Activated T-helper 2 cell treated with anti-CD3 and anti-CD28 coated beads, Interferon-gamma antibody, Interleukin-2, Interleukin-4, amounts not matched to agents 10 μg/mL and 5 μg/mL and 100 μg/mL, durations not matched to agents 14 hours and 24 hours and 36 hours (primary cell): ENCODE measurements at regions not wholly inside any gene's neighbourhood (a gene's known extent, or its start where the extent isn't known, plus 50 kb on each side); places are given as distances from the start of the nearest gene placed in this dataset.
"Not testable (repeated sequence)": the region's sequence is repeated elsewhere in the genome, so short reads cannot be mapped to it uniquely, and the experiment has no call there.

Experiments
- DNase-seq: peaks from one replicate; pipeline ENCODE4 v3.0.0; 2021; ENCODE audit warnings: low spot score
- H3K27ac Mint-ChIP-seq: one replicate; pipeline ENCODE4 v1.8.0; 2021; ENCODE audit warnings: mixed read lengths
- H3K27me3 Mint-ChIP-seq: one replicate; pipeline ENCODE4 v1.8.0; 2021; ENCODE audit warnings: low read depth, mixed read lengths
- H3K36me3 Mint-ChIP-seq: one replicate; pipeline ENCODE4 v1.8.0; 2021; ENCODE audit warnings: low read depth, mixed read lengths
- H3K4me1 Mint-ChIP-seq: one replicate; pipeline ENCODE4 v1.8.0; 2021; ENCODE audit warnings: low read depth, mixed read lengths
- H3K4me3 Mint-ChIP-seq: one replicate; pipeline ENCODE4 v1.8.0; 2021; ENCODE audit warnings: low read depth, mild to moderate bottlenecking, moderate library complexity, mixed read lengths
- H3K9me3 Mint-ChIP-seq: one replicate; pipeline ENCODE4 v1.8.0; 2021; ENCODE audit warnings: mixed read lengths
- intact Hi-C: fragments of 100-400 bp; cut with micrococcal nuclease; formaldehyde crosslinking; loops from one replicate; pipeline ENCODE4 v1.15.1; 2023

- intact Hi-C loops = no loop called here
- H3K27me3 Mint-ChIP-seq = no peaks in the 10 kb centered on the region
- peaks cover 75% of the 10 kb centered on the region for H3K9me3 Mint-ChIP-seq
- H3K36me3 Mint-ChIP-seq = no peaks in the 10 kb centered on the region
- H3K4me3 Mint-ChIP-seq = no peak overlapping the region
- DNase-seq = no peak
- H3K27ac Mint-ChIP-seq = no peak overlapping the region
- H3K4me1 Mint-ChIP-seq = no peaks in the 10 kb centered on the region
Measured at GRCh38 chr21:18810136-18810535, 406.6 kb upstream of the TMPRSS15 start.

GRCh38 chr21:18812308-18812707 lies 408.7 kb upstream of the TMPRSS15 start:
- H3K9me3 Mint-ChIP-seq = peaks cover 71% of the 10 kb centered on the region
- intact Hi-C loops = no loop called here
- no peak overlapping the region for H3K4me3 Mint-ChIP-seq

GRCh38 chr21:18819507-18819906 lies 415.9 kb upstream of the TMPRSS15 start:
- no peaks in the 10 kb centered on the region for H3K36me3 Mint-ChIP-seq
- no peak overlapping the region for H3K4me3 Mint-ChIP-seq
- H3K27ac Mint-ChIP-seq = no peak overlapping the region
- intact Hi-C loops = no loop called here
- H3K9me3 Mint-ChIP-seq = peaks cover 59% of the 10 kb centered on the region
- DNase-seq = no peak
- no peaks in the 10 kb centered on the region for H3K27me3 Mint-ChIP-seq
- no peaks in the 10 kb centered on the region for H3K4me1 Mint-ChIP-seq

More at GRCh38 chr21:18812308-18812707, 408.7 kb upstream of the TMPRSS15 start:
- no peaks in the 10 kb centered on the region for H3K36me3 Mint-ChIP-seq
- H3K27me3 Mint-ChIP-seq = no peaks in the 10 kb centered on the region
- no peaks in the 10 kb centered on the region for H3K4me1 Mint-ChIP-seq
- H3K27ac Mint-ChIP-seq = no peak overlapping the region
- no peak for DNase-seq

- Mint-ChIP-seq H3K4me3 (no peak overlapping the region), H3K27ac (no peak overlapping the region), H3K36me3 (no peaks in the 10 kb centered on the region), H3K4me1 (no peaks in the 10 kb centered on the region), H3K27me3 (no peaks in the 10 kb centered on the region), H3K9me3 (peaks cover 64% of the 10 kb centered on the region)
- DNase-seq = no peak
- intact Hi-C loops = no loop called here
Measured at GRCh38 chr21:18826562-18826961, 423.0 kb upstream of the TMPRSS15 start.

GRCh38 chr21:18831942-18832676 lies 428.5 kb upstream of the TMPRSS15 start:
- Mint-ChIP-seq H3K4me1 (no peaks in the 10 kb centered on the region), H3K27me3 (no peaks in the 10 kb centered on the region), H3K9me3 (peaks cover 48% of the 10 kb centered on the region), H3K27ac (no peak overlapping the region), H3K4me3 (no peak overlapping the region), H3K36me3 (no peaks in the 10 kb centered on the region)
- no peak for DNase-seq
- intact Hi-C loops = no loop called here

- Mint-ChIP-seq H3K4me1 (no peaks in the 10 kb centered on the region), H3K27me3 (no peaks in the 10 kb centered on the region), H3K9me3 (peaks cover 49% of the 10 kb centered on the region), H3K36me3 (no peaks in the 10 kb centered on the region), H3K27ac (no peak overlapping the region), H3K4me3 (no peak overlapping the region)
- intact Hi-C loops = no loop called here
- DNase-seq = no peak
Measured at GRCh38 chr21:18832950-18833349, 429.4 kb upstream of the TMPRSS15 start.

- not testable (repeated sequence) for H3K27me3 Mint-ChIP-seq
- H3K9me3 Mint-ChIP-seq = peaks cover 59% of the 10 kb centered on the region
Measured at GRCh38 chr21:18834121-18834520, 430.5 kb upstream of the TMPRSS15 start.

GRCh38 chr21:18840239-18840638 lies 436.7 kb upstream of the TMPRSS15 start:
- DNase-seq = no peak
- no peak overlapping the region for H3K27ac Mint-ChIP-seq
- H3K36me3 Mint-ChIP-seq = no peaks in the 10 kb centered on the region
- no peak overlapping the region for H3K4me3 Mint-ChIP-seq
- no peaks in the 10 kb centered on the region for H3K27me3 Mint-ChIP-seq
- no peaks in the 10 kb centered on the region for H3K4me1 Mint-ChIP-seq
- intact Hi-C loops = no loop called here
- peaks cover 32% of the 10 kb centered on the region for H3K9me3 Mint-ChIP-seq

More at GRCh38 chr21:18834121-18834520, 430.5 kb upstream of the TMPRSS15 start:
- H3K4me3 Mint-ChIP-seq, H3K36me3 Mint-ChIP-seq, DNase-seq, H3K4me1 Mint-ChIP-seq, H3K27ac Mint-ChIP-seq, intact Hi-C loops: not testable (repeated sequence)

- DNase-seq, H3K4me1 Mint-ChIP-seq, H3K4me3 Mint-ChIP-seq, H3K27me3 Mint-ChIP-seq, intact Hi-C loops, H3K36me3 Mint-ChIP-seq, H3K27ac Mint-ChIP-seq: not testable (repeated sequence)
- H3K9me3 Mint-ChIP-seq = peaks cover 48% of the 10 kb centered on the region
Measured at GRCh38 chr21:18857606-18858005, 454.0 kb upstream of the TMPRSS15 start.

GRCh38 chr21:18869104-18869503 lies 465.5 kb upstream of the TMPRSS15 start:
- Mint-ChIP-seq H3K36me3 (no peaks in the 10 kb centered on the region), H3K9me3 (peaks cover 33% of the 10 kb centered on the region), H3K27me3 (no peaks in the 10 kb centered on the region), H3K27ac (no peak overlapping the region), H3K4me1 (no peaks in the 10 kb centered on the region), H3K4me3 (no peak overlapping the region)
- intact Hi-C loops = no loop called here
- no peak for DNase-seq

GRCh38 chr21:18877917-18878316 lies 474.3 kb upstream of the TMPRSS15 start:
- H3K27me3 Mint-ChIP-seq = no peaks in the 10 kb centered on the region
- no peaks in the 10 kb centered on the region for H3K4me1 Mint-ChIP-seq
- intact Hi-C loops = no loop called here
- H3K4me3 Mint-ChIP-seq = no peak overlapping the region
- DNase-seq = no peak
- no peak overlapping the region for H3K27ac Mint-ChIP-seq
- H3K36me3 Mint-ChIP-seq = no peaks in the 10 kb centered on the region
- peaks cover 36% of the 10 kb centered on the region for H3K9me3 Mint-ChIP-seq

- Mint-ChIP-seq H3K4me3 (no peak overlapping the region), H3K9me3 (peaks cover 54% of the 10 kb centered on the region), H3K4me1 (no peaks in the 10 kb centered on the region), H3K27me3 (no peaks in the 10 kb centered on the region), H3K36me3 (no peaks in the 10 kb centered on the region), H3K27ac (no peak overlapping the region)
- no peak for DNase-seq
- intact Hi-C loops = no loop called here
Measured at GRCh38 chr21:18887922-18888602, 484.5 kb upstream of the TMPRSS15 start.

GRCh38 chr21:18893406-18893805 lies 489.8 kb upstream of the TMPRSS15 start:
- no peaks in the 10 kb centered on the region for H3K36me3 Mint-ChIP-seq
- intact Hi-C loops = no loop called here
- no peak overlapping the region for H3K27ac Mint-ChIP-seq

More at GRCh38 chr21:18893406-18893805, 489.8 kb upstream of the TMPRSS15 start:
- DNase-seq = no peak
- H3K9me3 Mint-ChIP-seq = peaks cover 58% of the 10 kb centered on the region
- H3K27me3 Mint-ChIP-seq = no peaks in the 10 kb centered on the region
- no peak overlapping the region for H3K4me3 Mint-ChIP-seq
- H3K4me1 Mint-ChIP-seq = no peaks in the 10 kb centered on the region
